ENCODE measurements at regions not wholly inside any gene's neighbourhood (a gene's known extent, or its start where the extent isn't known, plus 50 kb on each side); places are given as distances from the start of the nearest gene placed in this dataset.

- CTCF ChIA-PET, result no interaction called here
- no peak for TF ChIP-seq CTCF (IDR thresholded peaks at IDR 0.05)
- no peak for TF ChIP-seq TCF7L2 (IDR thresholded peaks at IDR 0.05; ENCODE audit: low read depth, low read length)
- no peak for TF ChIP-seq SIN3A (IDR thresholded peaks at IDR 0.05; ENCODE audit: borderline replicate concordance, insufficient read depth, low read depth, low read length)
- TF ChIP-seq POLR2AphosphoS5 (IDR thresholded peaks at IDR 0.05; ENCODE audit: low read depth, low read length), result no peak
- TF ChIP-seq REST (IDR thresholded peaks at IDR 0.05; ENCODE audit: insufficient read depth in 1 of 2, low read depth in 2 of 2, low read length in 1 of 2), result no peak
- intact Hi-C loops (cut with micrococcal nuclease; ENCODE audit: unreplicated experiment) (no loop called here), in situ Hi-C loops (cut with HindIII; ENCODE audit: low pct_unique_long_range_greater_than_20kb, low sequenced_read_pairs) (no loop called here)
- no peak overlapping the region for H3K27ac ChIP-seq (ENCODE audit: low read length)
- H3K36me3 ChIP-seq (ENCODE audit: control insufficient read depth, insufficient read depth, low read length), result no peaks in the 10 kb centered on the region
- POLR2A ChIA-PET, result no interaction called here
- no peaks in the 10 kb centered on the region for H3K4me1 ChIP-seq (ENCODE audit: control insufficient read depth, insufficient read depth, low read length)
- H3K9me3 ChIP-seq (ENCODE audit: control insufficient read depth, insufficient read depth, low read depth, low read length), result no peaks in the 10 kb centered on the region
- DNase-seq (ENCODE audit: low read depth, low spot score) (no peak), ATAC-seq (no peak)
- H3K4me3 ChIP-seq (ENCODE audit: low read depth in 2 of 2, low read length in 2 of 2), result no peak overlapping the region
- BruUV-seq (replicated peaks), result no TSS peak
- no peaks in the 10 kb centered on the region for H3K27me3 ChIP-seq (ENCODE audit: control insufficient read depth, insufficient read depth, low read length)
Observed at GRCh38 chr11:95503047-95503446, 272.0 kb upstream of the SESN3 start.

GRCh38 chr11:95502522-95502921 is 271.5 kb upstream of the SESN3 start:
- in situ Hi-C loops (cut with HindIII; ENCODE audit: low pct_unique_long_range_greater_than_20kb, low sequenced_read_pairs), result no loop called here
- Histone ChIP-seq H3K4me3 (ENCODE audit: low read depth in 2 of 2, low read length in 2 of 2) (no peak overlapping the region), H3K27ac (ENCODE audit: low read length) (no peak overlapping the region), H3K27me3 (ENCODE audit: control insufficient read depth, insufficient read depth, low read length) (no peaks in the 10 kb centered on the region), H3K9me3 (ENCODE audit: control insufficient read depth, insufficient read depth, low read depth, low read length) (no peaks in the 10 kb centered on the region), H3K36me3 (ENCODE audit: control insufficient read depth, insufficient read depth, low read length) (no peaks in the 10 kb centered on the region), H3K4me1 (ENCODE audit: control insufficient read depth, insufficient read depth, low read length) (no peaks in the 10 kb centered on the region)
- CTCF ChIA-PET, result no interaction called here
- POLR2A ChIA-PET, result no interaction called here
- TF ChIP-seq CTCF (IDR thresholded peaks at IDR 0.05) (no peak), POLR2AphosphoS5 (IDR thresholded peaks at IDR 0.05; ENCODE audit: low read depth, low read length) (no peak), SIN3A (IDR thresholded peaks at IDR 0.05; ENCODE audit: borderline replicate concordance, insufficient read depth, low read depth, low read length) (no peak), TCF7L2 (IDR thresholded peaks at IDR 0.05; ENCODE audit: low read depth, low read length) (no peak)
- no peak for ATAC-seq
- no peak for DNase-seq (ENCODE audit: low read depth, low spot score)
- no TSS peak for BruUV-seq (replicated peaks)
- intact Hi-C loops (cut with micrococcal nuclease; ENCODE audit: unreplicated experiment), result no loop called here

Measured in Panc1 (cell line).